ENCODE measurements at regions not wholly inside any gene's neighbourhood (a gene's known extent, or its start where the extent isn't known, plus 50 kb on each side); places are given as distances from the start of the nearest gene placed in this dataset.

GRCh38 chr18:67742525-67742924 is 226.0 kb upstream of the DSEL start:
- no peak for DNase-seq (ENCODE audit: low spot score)

DNA sequence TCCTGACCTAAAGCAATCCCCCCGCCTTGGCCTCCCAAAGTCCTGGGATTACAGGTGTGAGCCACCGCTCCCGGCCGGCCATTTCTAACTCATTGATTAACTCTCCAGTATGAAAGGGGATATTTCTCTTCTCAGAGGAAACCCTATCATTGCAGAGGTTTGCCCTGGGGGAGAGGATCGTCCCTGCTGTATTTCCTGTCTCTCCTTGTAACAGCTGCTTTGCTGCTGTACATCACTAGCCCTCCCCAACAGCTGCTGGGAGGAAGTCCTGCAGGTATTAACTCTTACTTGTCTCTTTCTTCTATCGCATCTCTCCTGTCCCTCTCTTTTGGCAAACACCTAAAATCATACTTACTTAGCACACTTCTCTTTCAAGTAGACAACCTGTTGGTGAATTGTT is 219.0 kb upstream of the DSEL start:
- DNase-seq (ENCODE audit: low spot score) = no peak

DNA sequence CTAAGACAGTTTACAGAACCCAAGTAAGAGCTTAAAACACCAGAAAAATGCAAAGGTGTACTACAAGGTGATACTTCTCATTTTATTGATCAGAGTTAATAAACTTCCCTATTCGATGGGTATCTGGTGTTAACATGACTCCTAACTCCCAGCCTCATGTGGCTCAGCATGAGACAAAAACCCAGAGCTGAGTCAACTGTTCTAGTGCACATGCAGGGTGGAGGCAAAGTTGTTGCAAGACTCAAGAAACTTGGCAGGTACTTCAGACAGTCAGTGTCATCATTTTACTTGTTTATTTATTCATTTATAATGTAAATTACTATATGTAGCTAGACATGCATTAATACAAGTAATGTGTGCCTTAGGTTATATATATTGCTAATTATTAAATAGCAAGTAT is 216.6 kb upstream of the DSEL start:
- peak; percentile 7 for DNase-seq (ENCODE audit: low spot score)

DNA sequence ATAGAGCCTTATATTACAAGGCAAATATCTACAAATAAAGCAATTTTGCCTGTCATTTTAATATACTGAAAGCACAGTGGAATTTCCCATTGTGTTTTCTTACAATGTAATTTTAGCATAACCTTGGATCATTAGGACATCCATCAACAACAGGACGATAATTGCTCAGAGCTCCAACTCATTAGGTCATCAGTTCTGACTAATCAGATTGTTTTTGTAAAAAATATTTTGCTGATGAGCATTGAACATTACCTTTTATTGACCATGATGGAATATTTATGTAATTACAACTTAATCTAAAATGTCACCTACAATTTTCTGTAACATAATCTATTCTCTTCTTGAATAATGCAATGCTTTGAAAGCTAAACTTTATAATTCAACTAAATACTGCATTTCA is 215.3 kb upstream of the DSEL start:
- peak; percentile 10 for DNase-seq (ENCODE audit: low spot score)

GRCh38 chr18:67730886-67731285 is 214.4 kb upstream of the DSEL start:
- peak; percentile 28 for DNase-seq (ENCODE audit: low spot score)

DNA sequence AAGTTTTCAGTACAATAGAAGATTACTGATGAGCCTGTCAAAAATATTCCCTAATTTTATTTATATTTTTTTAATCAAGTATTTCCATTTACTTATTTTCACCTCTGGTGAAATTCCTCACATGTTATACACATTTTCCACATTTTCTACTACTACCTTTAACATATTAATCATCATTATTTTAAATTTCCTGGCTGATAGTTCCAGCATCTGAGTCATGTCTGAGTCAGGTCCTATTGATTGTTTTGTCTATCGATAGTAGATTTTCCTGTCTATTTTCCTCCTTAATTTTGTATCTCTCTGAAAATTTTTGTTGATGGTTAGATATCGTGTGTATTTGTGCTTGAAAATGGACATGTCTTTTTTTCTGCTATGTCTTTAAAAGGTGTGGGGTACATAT is 211.8 kb upstream of the DSEL start:
- no peak for DNase-seq (ENCODE audit: low spot score)

DNA sequence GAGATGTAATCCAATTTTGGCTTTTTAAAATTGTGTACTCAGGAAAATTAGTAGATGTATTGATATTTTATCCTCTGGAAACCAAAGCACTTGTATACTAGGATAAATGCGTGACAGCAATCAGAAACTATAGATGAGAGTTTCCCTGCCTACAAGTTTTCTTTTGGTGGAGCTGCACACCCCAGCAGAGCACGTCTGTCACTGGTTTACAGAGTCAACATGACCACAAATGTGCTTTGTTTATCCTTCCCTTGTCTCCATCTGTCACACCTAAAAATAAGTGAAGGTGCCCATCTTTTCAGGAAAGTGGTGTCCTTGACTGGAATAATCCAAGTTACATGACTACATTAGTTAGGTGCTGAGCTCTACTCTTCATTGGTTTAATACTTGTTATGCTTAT is 210.4 kb upstream of the DSEL start:
- no peak for DNase-seq (ENCODE audit: low spot score)

DNA sequence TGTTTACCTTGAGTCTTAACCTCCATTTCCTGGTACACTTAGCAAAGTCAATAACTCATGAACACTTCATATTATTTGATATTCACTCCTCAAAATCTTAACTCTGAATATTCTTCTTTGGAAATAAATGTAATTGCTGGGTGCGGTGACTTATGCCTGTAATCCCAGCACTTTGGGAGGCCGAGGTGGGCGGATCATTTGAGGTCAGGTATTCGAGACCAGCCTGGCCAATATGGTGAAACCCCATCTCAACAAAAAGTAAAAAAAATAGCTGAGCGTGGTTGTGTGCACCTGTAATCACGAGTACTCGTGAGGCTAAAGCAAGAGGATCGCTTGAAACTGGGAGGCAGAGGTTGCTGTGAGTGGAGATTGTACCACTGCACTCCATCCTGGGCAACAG is 201.3 kb upstream of the DSEL start:
- no peak for DNase-seq (ENCODE audit: low spot score)

- no peak for DNase-seq (ENCODE audit: low spot score)
Measured at GRCh38 chr18:67715567-67715966, 199.0 kb upstream of the DSEL start.

DNA sequence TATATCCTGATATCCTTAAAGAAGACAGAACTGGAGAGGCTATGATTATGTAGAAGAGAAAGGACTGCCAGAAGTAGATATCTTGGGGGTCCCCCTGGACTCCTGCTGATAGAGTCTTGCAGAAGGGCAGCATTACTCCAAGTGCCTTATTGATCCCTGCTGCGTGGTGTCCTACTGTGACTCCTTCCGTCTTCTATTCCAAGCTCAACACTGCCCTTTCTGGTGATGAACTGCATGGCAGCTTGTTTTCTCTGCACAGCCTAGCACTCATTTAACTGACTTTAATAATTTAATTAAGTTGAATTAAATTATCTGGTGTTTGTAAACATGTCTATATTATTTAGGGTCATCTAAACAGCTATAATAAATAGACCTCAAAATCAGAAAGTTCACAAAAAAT is 194.1 kb upstream of the DSEL start:
- no peak for DNase-seq (ENCODE audit: low spot score)

- DNase-seq (ENCODE audit: low spot score) = no peak
Measured at GRCh38 chr18:67705748-67706147, 189.2 kb upstream of the DSEL start.

- DNase-seq (ENCODE audit: low spot score) = no peak
Measured at GRCh38 chr18:67695684-67696083, 179.2 kb upstream of the DSEL start.

DNA sequence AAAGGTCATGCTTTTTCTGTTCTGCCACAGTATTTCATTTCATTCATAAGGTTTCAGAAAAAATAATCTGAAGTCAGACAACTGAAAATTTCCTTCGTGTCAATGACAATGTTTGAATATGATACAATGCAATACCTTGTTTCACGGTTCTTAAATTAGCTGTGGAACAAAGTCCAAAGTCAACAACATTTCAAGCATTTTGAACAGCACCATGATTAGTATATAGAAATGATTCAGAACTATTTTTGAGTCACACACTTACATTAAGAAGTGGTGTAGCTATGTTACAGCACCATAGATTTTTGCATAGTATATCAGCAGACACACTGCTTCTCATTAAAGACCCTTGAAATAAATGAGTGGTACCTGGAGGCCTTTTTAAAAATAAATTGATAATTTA is 178.3 kb upstream of the DSEL start:
- DNase-seq (ENCODE audit: low spot score) = no peak

- no peak for DNase-seq (ENCODE audit: low spot score)
Measured at GRCh38 chr18:67692811-67693210, 176.3 kb upstream of the DSEL start.

GRCh38 chr18:67682516-67682915 is 166.0 kb upstream of the DSEL start:
- no peak for DNase-seq (ENCODE audit: low spot score)

- no peak for DNase-seq (ENCODE audit: low spot score)
Measured at GRCh38 chr18:67677489-67677888, 161.0 kb upstream of the DSEL start.

DNA sequence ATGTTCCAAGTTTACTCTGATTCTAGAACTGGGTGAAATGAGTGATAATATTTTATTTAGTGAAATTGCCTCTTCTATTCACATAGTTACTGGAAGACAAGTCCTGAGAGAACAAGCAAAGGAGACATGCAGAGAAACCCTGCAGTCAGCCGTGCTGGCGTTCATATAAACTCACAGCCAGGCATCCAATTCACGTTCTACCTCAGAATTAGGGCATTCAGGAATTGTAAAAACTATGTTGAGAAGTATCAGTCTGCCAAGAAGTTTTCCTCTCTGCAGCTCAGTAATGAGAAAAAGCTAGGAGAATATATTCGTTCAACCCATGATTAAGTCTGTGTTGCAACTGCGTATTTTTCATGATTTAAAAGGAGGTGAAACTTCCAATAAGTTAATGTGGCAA is 156.2 kb upstream of the DSEL start:
- DNase-seq (ENCODE audit: low spot score) = no peak

GRCh38 chr18:67672155-67672554 is 155.6 kb upstream of the DSEL start:
- DNase-seq (ENCODE audit: low spot score) = no peak

DNA sequence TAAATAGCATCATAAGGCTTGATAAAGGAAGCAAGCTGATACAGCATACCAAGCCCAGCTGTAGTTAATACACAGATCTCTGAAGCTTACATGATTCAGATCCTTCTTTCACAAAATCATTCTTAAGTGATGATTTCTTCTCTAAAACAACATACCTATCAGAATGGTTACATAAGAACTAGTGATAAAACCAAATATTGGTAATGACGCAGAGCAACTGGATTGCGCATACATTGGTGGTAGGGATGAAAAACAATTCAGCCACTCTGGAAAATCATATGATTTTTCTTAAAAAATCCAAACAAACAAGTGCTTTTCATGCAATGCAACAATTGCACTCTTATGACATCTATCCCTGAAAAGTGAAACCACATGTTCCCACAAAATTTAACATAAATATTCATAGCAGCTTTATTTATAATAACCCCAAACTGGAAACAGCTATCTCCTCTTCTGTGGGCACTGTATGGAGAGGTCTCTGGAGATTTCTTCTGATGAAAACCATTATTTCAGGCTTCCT is 153.6 kb upstream of the DSEL start:
- DNase-seq (ENCODE audit: low spot score) = peak; percentile 40

- DNase-seq (ENCODE audit: low spot score) = no peak
Measured at GRCh38 chr18:67665266-67665665, 148.7 kb upstream of the DSEL start.

DNA sequence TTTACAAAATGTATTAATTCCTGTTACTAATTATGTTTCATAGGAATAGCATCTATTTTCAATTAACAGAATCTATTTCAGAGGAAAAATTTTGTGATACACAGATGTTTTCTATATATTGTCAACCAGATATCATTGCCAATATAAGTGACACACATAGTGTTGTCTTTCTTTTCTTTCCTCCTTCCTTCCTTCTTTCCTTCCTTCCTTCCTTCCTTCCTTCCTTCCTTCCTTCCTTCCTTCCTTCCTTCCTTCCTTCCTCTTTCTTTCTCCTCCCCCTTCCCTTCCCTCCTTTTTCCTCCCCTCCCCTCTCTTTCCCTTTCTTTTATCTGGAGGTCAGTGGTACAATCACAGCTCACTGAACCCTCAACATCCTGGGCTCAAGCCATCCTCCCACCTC is 146.5 kb upstream of the DSEL start:
- no peak for DNase-seq (ENCODE audit: low spot score)

DNA sequence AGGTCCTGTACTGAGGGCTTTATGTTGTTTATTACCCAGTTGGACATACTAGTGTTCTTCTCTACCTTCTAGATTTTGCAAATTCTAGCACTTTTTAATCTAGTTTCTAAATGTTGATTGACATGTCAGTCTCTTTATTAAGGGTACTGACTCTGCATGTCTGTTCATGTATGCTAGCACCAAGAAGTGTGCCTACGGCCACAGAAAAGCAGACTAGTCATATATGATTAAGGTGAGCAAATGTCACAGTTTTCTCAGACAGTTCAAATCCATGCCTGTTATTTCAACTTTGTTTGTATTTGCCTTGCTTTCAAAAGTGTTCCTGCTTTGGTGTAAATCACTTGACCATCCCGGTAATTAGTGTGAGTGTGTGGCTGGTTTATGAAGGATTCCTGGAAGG is 145.0 kb upstream of the DSEL start:
- no peak for DNase-seq (ENCODE audit: low spot score)

GRCh38 chr18:67654101-67654500 is 137.6 kb upstream of the DSEL start:
- DNase-seq (ENCODE audit: low spot score) = no peak

DNA sequence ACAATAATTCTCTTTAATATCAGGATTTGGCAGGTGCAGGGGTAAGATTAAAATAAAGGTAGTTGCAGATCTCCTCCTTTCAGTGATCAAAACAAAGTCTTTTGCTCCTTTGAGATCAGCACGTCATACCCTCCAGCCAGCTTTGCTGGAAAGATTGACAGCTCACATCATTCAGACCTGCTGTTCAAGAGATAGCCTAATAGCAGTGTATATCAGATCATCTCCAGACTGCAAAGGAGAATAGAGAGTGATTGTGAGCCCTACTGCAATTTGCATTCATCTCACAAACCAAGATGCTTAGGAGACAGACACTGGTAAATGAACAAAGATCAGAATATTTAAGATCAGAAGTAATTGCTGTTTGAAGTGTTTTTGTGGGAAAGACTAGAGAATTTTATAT is 135.8 kb upstream of the DSEL start:
- no peak for DNase-seq (ENCODE audit: low spot score)

DNA sequence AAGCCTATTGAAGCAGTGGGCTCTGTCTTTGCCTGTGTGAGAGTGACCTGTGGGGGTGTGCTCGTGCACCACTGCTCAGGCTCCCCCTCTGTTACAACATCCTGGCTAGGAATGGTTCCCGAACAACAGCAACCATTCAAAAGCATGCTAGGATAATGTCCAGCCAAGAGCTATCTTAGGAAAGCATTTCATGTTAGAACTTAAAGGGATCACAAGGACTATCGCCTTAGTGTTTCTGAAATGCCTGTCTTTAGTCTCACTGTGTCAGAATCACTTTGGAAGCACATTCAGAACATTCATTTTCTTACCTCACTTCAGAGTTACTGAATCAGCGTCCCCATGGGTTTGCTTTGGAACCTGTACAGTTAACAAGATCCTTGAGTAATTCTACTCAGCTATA is 134.9 kb upstream of the DSEL start:
- DNase-seq (ENCODE audit: low spot score) = no peak

Data from AG08396 (cell line).